KBM-7 (cell line): ENCODE measurements at regions not wholly inside any gene's neighbourhood (a gene's known extent, or its start where the extent isn't known, plus 50 kb on each side); places are given as distances from the start of the nearest gene placed in this dataset.
"Not testable (repeated sequence)": the region's sequence is repeated elsewhere in the genome, so short reads cannot be mapped to it uniquely, and the experiment has no call there.

ENCODE experiments used
- DNase-seq: peaks from one replicate; pipeline ENCODE4 v3.0.0-alpha.2; 2015
- in situ Hi-C: fragments of 300-500 bp; cut with MboI; formaldehyde crosslinking; loops from 2 replicates; pipeline ENCODE4 v1.14.3; 2020; ENCODE audit warnings: low sequenced_read_pairs, low pct_unique_long_range_greater_than_20kb, mixed read lengths

- DNase-seq: no peak
Measured at GRCh38 chr12:42030588-42030987, 114.1 kb downstream of the GXYLT1 start.

GRCh38 chr12:42027546-42027945 is 117.1 kb downstream of the GXYLT1 start:
- DNase-seq: no peak
- in situ Hi-C loops: no loop called here

More at GRCh38 chr12:42030588-42030987, 114.1 kb downstream of the GXYLT1 start:
- in situ Hi-C loops: no loop called here

- in situ Hi-C loops: loop anchor here (25.0 kb wide), 1 partner anchor 762 kb away; no protein-coding TSS in a partner anchor
- no peak for DNase-seq
Measured at GRCh38 chr12:42024495-42024830, 120.2 kb downstream of the GXYLT1 start.

GRCh38 chr12:42023733-42024494 is 120.8 kb downstream of the GXYLT1 start:
- in situ Hi-C loops: loop anchor here (25.0 kb wide), 1 partner anchor 762 kb away; no protein-coding TSS in a partner anchor

GRCh38 chr12:42021937-42022336 is 122.7 kb downstream of the GXYLT1 start:
- not testable (repeated sequence) for DNase-seq
- in situ Hi-C loops: loop anchor here (25.0 kb wide), 1 partner anchor 760 kb away; no protein-coding TSS in a partner anchor

More at GRCh38 chr12:42023733-42024494, 120.8 kb downstream of the GXYLT1 start:
- DNase-seq: peak; percentile 84

GRCh38 chr12:42021469-42021868 is 123.2 kb downstream of the GXYLT1 start:
- in situ Hi-C loops: loop anchor here (25.0 kb wide), 1 partner anchor 759 kb away; no protein-coding TSS in a partner anchor
- DNase-seq: peak; percentile 85

GRCh38 chr12:42020226-42020625 is 124.4 kb downstream of the GXYLT1 start:
- in situ Hi-C loops: loop anchor here (25.0 kb wide), 1 partner anchor 758 kb away; no protein-coding TSS in a partner anchor

GRCh38 chr12:42019746-42020145 is 124.9 kb downstream of the GXYLT1 start:
- no peak for DNase-seq
- in situ Hi-C loops: loop anchor here (25.0 kb wide), 1 partner anchor 757 kb away; no protein-coding TSS in a partner anchor

More at GRCh38 chr12:42020226-42020625, 124.4 kb downstream of the GXYLT1 start:
- DNase-seq: no peak

GRCh38 chr12:42017051-42017450 is 127.6 kb downstream of the GXYLT1 start:
- peak; percentile 30 for DNase-seq
- in situ Hi-C loops: loop anchor here (25.0 kb wide), 1 partner anchor 755 kb away; no protein-coding TSS in a partner anchor

GRCh38 chr12:42015051-42015461 is 129.6 kb downstream of the GXYLT1 start:
- no peak for DNase-seq
- in situ Hi-C loops: loop anchor here (25.0 kb wide), 1 partner anchor 753 kb away; no protein-coding TSS in a partner anchor

GRCh38 chr12:42012501-42012900 is 132.2 kb downstream of the GXYLT1 start:
- in situ Hi-C loops: loop anchor here (25.0 kb wide), 1 partner anchor 750 kb away; no protein-coding TSS in a partner anchor
- not testable (repeated sequence) for DNase-seq

- no peak for DNase-seq
- in situ Hi-C loops: loop anchor here (25.0 kb wide), 1 partner anchor 748 kb away; no protein-coding TSS in a partner anchor
Measured at GRCh38 chr12:42010715-42011114, 134.0 kb downstream of the GXYLT1 start.

- DNase-seq: no peak
- in situ Hi-C loops: loop anchor here (25.0 kb wide), 1 partner anchor 748 kb away; no protein-coding TSS in a partner anchor
Measured at GRCh38 chr12:42010257-42010656, 134.4 kb downstream of the GXYLT1 start.

GRCh38 chr12:42008996-42009395 is 135.7 kb downstream of the GXYLT1 start:
- DNase-seq: no peak
- in situ Hi-C loops: loop anchor here (25.0 kb wide), 1 partner anchor 747 kb away; no protein-coding TSS in a partner anchor

- no peak for DNase-seq
- in situ Hi-C loops: loop anchor here (25.0 kb wide), 1 partner anchor 741 kb away; no protein-coding TSS in a partner anchor
Measured at GRCh38 chr12:42003031-42003430, 141.6 kb downstream of the GXYLT1 start.

- DNase-seq: no peak
- in situ Hi-C loops: loop anchor here (25.0 kb wide), 1 partner anchor 740 kb away; no protein-coding TSS in a partner anchor
Measured at GRCh38 chr12:42002563-42002962, 142.1 kb downstream of the GXYLT1 start.

GRCh38 chr12:41998436-41998835 is 146.2 kb downstream of the GXYLT1 start:
- no peak for DNase-seq
- in situ Hi-C loops: no loop called here

- in situ Hi-C loops: no loop called here
- DNase-seq: peak; percentile 30
Measured at GRCh38 chr12:41993283-41993682, 151.4 kb downstream of the GXYLT1 start.

- in situ Hi-C loops: no loop called here
- DNase-seq: no peak
Measured at GRCh38 chr12:41992692-41993215, 151.9 kb downstream of the GXYLT1 start.

GRCh38 chr12:41992022-41992421 is 152.7 kb downstream of the GXYLT1 start:
- in situ Hi-C loops: no loop called here

More at GRCh38 chr12:41992022-41992421, 152.7 kb downstream of the GXYLT1 start:
- no peak for DNase-seq
